IMR-90 (cell line): ENCODE measurements at regions not wholly inside any gene's neighbourhood (a gene's known extent, or its start where the extent isn't known, plus 50 kb on each side); places are given as distances from the start of the nearest gene placed in this dataset.

Source experiments
- ATAC-seq: fragments of 200-7000 bp; cut with Tn5 transposase; 2 replicates; pipeline ENCODE4 v1.9.1; 2020; ENCODE audit warnings: low read depth, mild to moderate bottlenecking, moderate library complexity
- BruUV-seq: library from RNA; stranded (reverse); fragments of 400-500 nt; replicated peaks from 2 replicates; lab custom pipeline; 2021; lab: Mats Ljungman, UMichigan
- CTCF ChIA-PET: fragments of 300-600 bp; formaldehyde crosslinking; extraction: SDS; loops from one replicate; lab custom pipeline; 2021; ENCODE audit warnings: antibody characterized with exemption; lab: Yijun Ruan, JAX
- POLR2A ChIA-PET: fragments of 300-600 bp; sonication (Branson Sonifier 250); formaldehyde crosslinking; loops from one replicate; lab custom pipeline; 2022; ENCODE audit warnings: antibody characterized with exemption; ENCODE audit not compliant: unreplicated experiment; lab: Charles Lee
- DNase-seq: peaks from one replicate; pipeline ENCODE4 v3.0.0; 2013
- H2AFZ ChIP-seq: replicated peaks from 2 replicates; pipeline ENCODE3; 2013; ENCODE audit warnings: low read length, mild to moderate bottlenecking; ENCODE audit not compliant: poor library complexity
- H2AK5ac ChIP-seq: 2 replicates; pipeline ENCODE4 v1.6.1; 2013; ENCODE audit warnings: low read depth, low read length, inconsistent platforms
- H2AK9ac ChIP-seq: replicated peaks from 2 replicates; pipeline ENCODE3; 2013; ENCODE audit warnings: mild to moderate bottlenecking, low read depth, low read length, moderate library complexity; ENCODE audit not compliant: poor library complexity
- H2BK120ac ChIP-seq: 2 replicates; pipeline ENCODE4 v1.6.1; 2013; ENCODE audit warnings: low read depth, low read length, inconsistent platforms
- H2BK15ac ChIP-seq: 3 replicates; pipeline ENCODE4 v1.6.1; 2013; ENCODE audit warnings: low read depth, low read length, inconsistent platforms
- H2BK20ac ChIP-seq: 2 replicates; pipeline ENCODE4 v1.6.1; 2013; ENCODE audit warnings: low read depth, mild to moderate bottlenecking, inconsistent platforms, low read length, moderate library complexity
- H2BK5ac ChIP-seq: 2 replicates; pipeline ENCODE4 v1.6.1; 2013; ENCODE audit warnings: mild to moderate bottlenecking, low read depth, low read length, inconsistent platforms; ENCODE audit not compliant: poor library complexity, severe bottlenecking
- H3K14ac ChIP-seq: replicated peaks from 2 replicates; pipeline ENCODE4 v1.6.1; 2013; ENCODE audit warnings: low read depth, low read length, inconsistent platforms
- H3K18ac ChIP-seq: 2 replicates; pipeline ENCODE4 v1.6.1; 2013; ENCODE audit warnings: low read depth, low read length, control low read depth
- H3K23ac ChIP-seq: 2 replicates; pipeline ENCODE4 v1.6.1; 2013; ENCODE audit warnings: low read depth, low read length, inconsistent platforms
- H3K27ac ChIP-seq: 2 replicates; pipeline ENCODE4 v1.5.1; 2013; ENCODE audit warnings: mild to moderate bottlenecking, control low read depth, low read length; ENCODE audit not compliant: insufficient read depth
- H3K27me3 ChIP-seq: 2 replicates; pipeline ENCODE4 v1.6.1; 2013; ENCODE audit warnings: low read length; ENCODE audit not compliant: control insufficient read depth, insufficient read depth
- H3K36me3 ChIP-seq: 2 replicates; pipeline ENCODE4 v1.6.1; 2013; ENCODE audit warnings: low read length, mixed read lengths; ENCODE audit not compliant: control insufficient read depth, insufficient read depth
- H3K4ac ChIP-seq: 2 replicates; pipeline ENCODE4 v1.6.1; 2013; ENCODE audit warnings: low read depth, low read length, inconsistent platforms
- H3K4me1 ChIP-seq: 2 replicates; pipeline ENCODE4 v1.6.1; 2013; ENCODE audit warnings: low read length, mixed read lengths; ENCODE audit not compliant: control insufficient read depth, insufficient read depth
- H3K4me2 ChIP-seq: 2 replicates; pipeline ENCODE4 v1.6.1; 2013; ENCODE audit warnings: low read depth, mild to moderate bottlenecking, control low read depth, low read length, moderate library complexity
- H3K4me3 ChIP-seq: 2 replicates; pipeline ENCODE4 v1.5.1; 2013; ENCODE audit warnings: low read depth, mild to moderate bottlenecking, control low read depth, low read length, moderate library complexity; ENCODE audit not compliant: insufficient read depth
- H3K56ac ChIP-seq: 2 replicates; pipeline ENCODE4 v1.6.1; 2013; ENCODE audit warnings: low read length, inconsistent platforms; ENCODE audit not compliant: insufficient read depth; ENCODE audit errors: extremely low read depth
- H3K79me1 ChIP-seq, 2 experiments: 2 replicates each; pipeline ENCODE4 v1.6.1; 2013; ENCODE audit warnings: low read length in 2 of 2, inconsistent platforms in 1 of 2, low read depth in 1 of 2
- H3K9ac ChIP-seq: 2 replicates; pipeline ENCODE4 v1.6.1; 2013; ENCODE audit warnings: low read depth, low read length, control low read depth
- H3K9me1 ChIP-seq: 2 replicates; pipeline ENCODE4 v1.6.1; 2013; ENCODE audit warnings: low read length, inconsistent platforms; ENCODE audit not compliant: insufficient read depth
- H3K9me3 ChIP-seq: 2 replicates; pipeline ENCODE4 v1.6.1; 2013; ENCODE audit warnings: low read length; ENCODE audit not compliant: control insufficient read depth, insufficient read depth
- H4K20me1 ChIP-seq: 2 replicates; pipeline ENCODE4 v1.6.1; 2013; ENCODE audit warnings: low read length, inconsistent platforms; ENCODE audit not compliant: insufficient read depth
- H4K5ac ChIP-seq: 2 replicates; pipeline ENCODE4 v1.6.1; 2013; ENCODE audit warnings: mild to moderate bottlenecking, low read depth, low read length, control low read depth
- H4K8ac ChIP-seq, 2 experiments: 2 replicates each; pipeline ENCODE4 v1.6.1; 2013; ENCODE audit warnings: low read depth in 2 of 2, low read length in 2 of 2, control low read depth in 1 of 2, inconsistent platforms in 1 of 2
- H4K91ac ChIP-seq: 2 replicates; pipeline ENCODE4 v1.6.1; 2013; ENCODE audit warnings: low read depth, low read length, inconsistent platforms; ENCODE audit not compliant: insufficient read depth
- CEBPB ChIP-seq: IDR thresholded peaks from 2 replicates; pipeline ENCODE4 v1.6.1; 2012; ENCODE audit warnings: low read depth, low read length, improper control_type of control experiment
- CHD1 ChIP-seq: IDR thresholded peaks from 2 replicates; pipeline ENCODE4 v1.6.1; 2012; ENCODE audit warnings: low read depth, low read length, improper control_type of control experiment
- FOS ChIP-seq: fragments of 150-350 bp; IDR thresholded peaks from 2 replicates; pipeline ENCODE4 v1.6.1; 2016; ENCODE audit warnings: low read depth, low read length
- MAFK ChIP-seq: IDR thresholded peaks from 2 replicates; pipeline ENCODE4 v1.6.1; 2012; ENCODE audit warnings: low read depth, low read length, improper control_type of control experiment
- MAZ ChIP-seq: IDR thresholded peaks from 2 replicates; pipeline ENCODE4 v1.6.1; 2012; ENCODE audit warnings: low read depth, mild to moderate bottlenecking, low read length, improper control_type of control experiment, moderate library complexity, borderline replicate concordance
- WGBS, 2 experiments: methylation state at CpG; one replicate each; pipeline versions ENCODE4 v1.1.5 to v1.1.7; 2013; ENCODE audit warnings: missing lambda C conversion rate in 2 of 2; ENCODE audit not compliant: insufficient read length in 1 of 2; ENCODE audit errors: extremely low coverage in 2 of 2; 5-methylcytosine and 5-hydroxymethylcytosine counted together
- dilution Hi-C: fragments of 300-500 bp; cut with HindIII; formaldehyde crosslinking; loops from one replicate; pipeline ENCODE4 v1.14.3; 2018; ENCODE audit warnings: low sequenced_read_pairs; ENCODE audit not compliant: unreplicated experiment
- in situ Hi-C: fragments of 300-500 bp; cut with MboI; formaldehyde crosslinking; loops from 3 replicates; pipeline ENCODE4 v1.14.3; 2019; ENCODE audit warnings: low sequenced_read_pairs, inconsistent platforms, mixed read lengths
- intact Hi-C: fragments of 100-400 bp; cut with micrococcal nuclease; formaldehyde crosslinking; loops from 2 replicates; pipeline ENCODE4 v1.10.0; 2022
- TF ChIP-seq, protein P1 (sequence below): fragments of 150-350 bp; IDR thresholded peaks from 2 replicates; pipeline ENCODE4 v1.6.1; 2016; ENCODE audit warnings: low read depth, mild to moderate bottlenecking, low read length, moderate library complexity, borderline replicate concordance

DNA sequence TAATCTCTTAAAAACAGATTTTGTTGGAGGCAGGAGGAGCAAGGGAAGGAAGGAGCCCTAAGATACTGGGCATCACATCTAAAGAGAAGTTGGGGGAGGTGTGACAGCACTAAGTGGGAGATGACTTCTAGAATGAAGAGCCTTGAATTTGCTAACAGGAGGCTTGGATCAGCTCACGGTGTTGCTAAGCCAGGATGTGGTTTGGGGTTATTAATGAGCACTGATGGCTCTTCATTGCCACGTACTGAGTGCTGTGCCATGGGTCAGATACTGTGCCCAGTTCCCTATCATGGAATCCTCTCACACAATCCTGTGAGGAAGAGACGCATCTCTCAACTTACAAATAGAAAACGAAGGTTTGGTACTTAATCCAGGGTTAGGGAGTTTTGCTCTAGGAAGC lies 78.5 kb downstream of the C7orf25 start:
- Histone ChIP-seq H2BK120ac (no peak overlapping the region), H3K4ac (no peak overlapping the region), H3K27me3 (peaks cover 11% of the 10 kb centered on the region), H4K5ac (no peak overlapping the region), H2AK5ac (no peak overlapping the region), H2BK5ac (no peak overlapping the region), H3K4me1 (peaks cover 8% of the 10 kb centered on the region; the same call in 1 of the 2 replicates), H3K9me1 (no peaks in the 10 kb centered on the region), H2AK9ac (no peak overlapping the region), H4K8ac (no peak overlapping the region), H3K56ac (no peak overlapping the region), H4K91ac (no peak overlapping the region), H3K9ac (no peak overlapping the region), H3K4me2 (no peak overlapping the region), H3K9me3 (no peaks in the 10 kb centered on the region), H3K14ac (no peak overlapping the region), H3K4me3 (no peak overlapping the region), H4K20me1 (no peaks in the 10 kb centered on the region), H3K36me3 (no peaks in the 10 kb centered on the region), H3K18ac (no peak overlapping the region), H3K27ac (no peak overlapping the region), H2AFZ (no peak overlapping the region), H3K23ac (no peak overlapping the region), H3K79me1 (no peaks in the 10 kb centered on the region), H2BK15ac (no peak overlapping the region), H2BK20ac (no peak overlapping the region)
- in situ Hi-C loops = loop anchor here (5.0 to 25.0 kb wide), 2 partner anchors 886 to 1046 kb away; no protein-coding TSS in a partner anchor
- ChIA-PET POLR2A (no interaction called here), CTCF (no interaction called here)
- no peak for DNase-seq
- BruUV-seq = no TSS peak
- dilution Hi-C loops = no loop called here
- ATAC-seq = no peak
- WGBS, 2 experiments = no CpG with 5 or more reads among the region's 4 CpGs
- TF ChIP-seq CHD1 (no peak), CEBPB (no peak), FOS (no peak), MAFK (no peak), MAZ (no peak)
- TF ChIP-seq, protein P1, sequence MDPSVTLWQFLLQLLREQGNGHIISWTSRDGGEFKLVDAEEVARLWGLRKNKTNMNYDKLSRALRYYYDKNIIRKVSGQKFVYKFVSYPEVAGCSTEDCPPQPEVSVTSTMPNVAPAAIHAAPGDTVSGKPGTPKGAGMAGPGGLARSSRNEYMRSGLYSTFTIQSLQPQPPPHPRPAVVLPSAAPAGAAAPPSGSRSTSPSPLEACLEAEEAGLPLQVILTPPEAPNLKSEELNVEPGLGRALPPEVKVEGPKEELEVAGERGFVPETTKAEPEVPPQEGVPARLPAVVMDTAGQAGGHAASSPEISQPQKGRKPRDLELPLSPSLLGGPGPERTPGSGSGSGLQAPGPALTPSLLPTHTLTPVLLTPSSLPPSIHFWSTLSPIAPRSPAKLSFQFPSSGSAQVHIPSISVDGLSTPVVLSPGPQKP = no peak
- intact Hi-C loops = loop anchor here (5.0 kb wide), 1 partner anchor 596 kb away; the partner anchor contains the start of gene GLI3
